HG02571 (cell line): ENCODE measurements at regions not wholly inside any gene's neighbourhood (a gene's known extent, or its start where the extent isn't known, plus 50 kb on each side); places are given as distances from the start of the nearest gene placed in this dataset.
"Not testable (repeated sequence)": the region's sequence is repeated elsewhere in the genome, so short reads cannot be mapped to it uniquely, and the experiment has no call there.

Experiments
- ATAC-seq: cut with Tn5 transposase; IDR thresholded peaks from one replicate; pipeline ENCODE4 v1.9.1; 2021; ENCODE audit warnings: mild to moderate bottlenecking, moderate library complexity; ENCODE audit not compliant: unreplicated experiment

- ATAC-seq: no peak
Measured at GRCh38 chr4:117661091-117662072, 372.9 kb upstream of the NDST3 start.

- ATAC-seq: no peak
Measured at GRCh38 chr4:117664706-117665444, 369.4 kb upstream of the NDST3 start.

GRCh38 chr4:117676153-117676552 lies 358.1 kb upstream of the NDST3 start:
- ATAC-seq: no peak

- no peak for ATAC-seq
Measured at GRCh38 chr4:117678861-117679260, 355.4 kb upstream of the NDST3 start.

GRCh38 chr4:117691572-117692351 lies 342.5 kb upstream of the NDST3 start:
- no peak for ATAC-seq

- ATAC-seq: no peak
Measured at GRCh38 chr4:117692538-117692937, 341.7 kb upstream of the NDST3 start.

- no peak for ATAC-seq
Measured at GRCh38 chr4:117699595-117699994, 334.7 kb upstream of the NDST3 start.

- ATAC-seq: no peak
Measured at GRCh38 chr4:117700111-117700892, 334.0 kb upstream of the NDST3 start.

- no peak for ATAC-seq
Measured at GRCh38 chr4:117702353-117702752, 331.9 kb upstream of the NDST3 start.

GRCh38 chr4:117704721-117705120 lies 329.6 kb upstream of the NDST3 start:
- ATAC-seq: no peak

- no peak for ATAC-seq
Measured at GRCh38 chr4:117740736-117741135, 293.6 kb upstream of the NDST3 start.

- ATAC-seq: not testable (repeated sequence)
Measured at GRCh38 chr4:117745379-117745778, 288.9 kb upstream of the NDST3 start.

GRCh38 chr4:117755438-117755837 lies 278.8 kb upstream of the NDST3 start:
- ATAC-seq: no peak

- ATAC-seq: no peak
Measured at GRCh38 chr4:117768610-117769009, 265.7 kb upstream of the NDST3 start.

- ATAC-seq: no peak
Measured at GRCh38 chr4:117770269-117771102, 263.8 kb upstream of the NDST3 start.

GRCh38 chr4:117771647-117772337 lies 262.5 kb upstream of the NDST3 start:
- no peak for ATAC-seq

- ATAC-seq: no peak
Measured at GRCh38 chr4:117773064-117773936, 261.0 kb upstream of the NDST3 start.

- ATAC-seq: no peak
Measured at GRCh38 chr4:117777721-117778120, 256.6 kb upstream of the NDST3 start.
